Parathyroid adenoma (tissue), 2 donors: ENCODE measurements at regions not wholly inside any gene's neighbourhood (a gene's known extent, or its start where the extent isn't known, plus 50 kb on each side); places are given as distances from the start of the nearest gene placed in this dataset.

Experiments used
- H2AFZ ChIP-seq: fragments of 300-600 bp; sonication (generic); one replicate; pipeline ENCODE4 v1.7.0; 2017; ENCODE audit warnings: antibody characterized with exemption, mild to moderate bottlenecking
- H3K27ac ChIP-seq: fragments of 300-600 bp; sonication (generic); one replicate; pipeline ENCODE4 v1.7.0; 2017
- H3K27me3 ChIP-seq: fragments of 300-600 bp; sonication (generic); one replicate; pipeline ENCODE4 v1.7.0; 2017; ENCODE audit warnings: low read length; ENCODE audit not compliant: control insufficient read depth, insufficient read depth
- H3K36me3 ChIP-seq: fragments of 300-600 bp; sonication (generic); one replicate; pipeline ENCODE4 v1.7.0; 2017; ENCODE audit warnings: low read length; ENCODE audit not compliant: control insufficient read depth, insufficient read depth
- H3K4me1 ChIP-seq: fragments of 300-600 bp; sonication (generic); one replicate; pipeline ENCODE4 v1.7.0; 2017; ENCODE audit warnings: control low read depth
- H3K4me2 ChIP-seq: fragments of 300-600 bp; sonication (generic); one replicate; pipeline ENCODE4 v1.7.0; 2017; ENCODE audit warnings: low read length
- H3K4me3 ChIP-seq: fragments of 300-600 bp; sonication (generic); one replicate; pipeline ENCODE4 v1.7.0; 2017; ENCODE audit warnings: low read depth, low read length
- H3K79me2 ChIP-seq: fragments of 300-600 bp; sonication (generic); one replicate; pipeline ENCODE4 v1.7.0; 2017; ENCODE audit warnings: control low read depth
- H3K9ac ChIP-seq: fragments of 300-600 bp; sonication (generic); one replicate; pipeline ENCODE4 v1.7.0; 2017; ENCODE audit warnings: mild to moderate bottlenecking
- H3K9me3 ChIP-seq: fragments of 300-600 bp; sonication (generic); one replicate; pipeline ENCODE4 v1.7.0; 2017; ENCODE audit warnings: low read length; ENCODE audit not compliant: control insufficient read depth
- TF ChIP-seq, protein P1 (sequence below): fragments of 300-600 bp; sonication (generic); IDR thresholded peaks from one replicate; pipeline ENCODE4 v1.7.0; 2017; ENCODE audit warnings: antibody characterized with exemption, mild to moderate bottlenecking
- donor health status: primary hyperparathyroidism.

DNA sequence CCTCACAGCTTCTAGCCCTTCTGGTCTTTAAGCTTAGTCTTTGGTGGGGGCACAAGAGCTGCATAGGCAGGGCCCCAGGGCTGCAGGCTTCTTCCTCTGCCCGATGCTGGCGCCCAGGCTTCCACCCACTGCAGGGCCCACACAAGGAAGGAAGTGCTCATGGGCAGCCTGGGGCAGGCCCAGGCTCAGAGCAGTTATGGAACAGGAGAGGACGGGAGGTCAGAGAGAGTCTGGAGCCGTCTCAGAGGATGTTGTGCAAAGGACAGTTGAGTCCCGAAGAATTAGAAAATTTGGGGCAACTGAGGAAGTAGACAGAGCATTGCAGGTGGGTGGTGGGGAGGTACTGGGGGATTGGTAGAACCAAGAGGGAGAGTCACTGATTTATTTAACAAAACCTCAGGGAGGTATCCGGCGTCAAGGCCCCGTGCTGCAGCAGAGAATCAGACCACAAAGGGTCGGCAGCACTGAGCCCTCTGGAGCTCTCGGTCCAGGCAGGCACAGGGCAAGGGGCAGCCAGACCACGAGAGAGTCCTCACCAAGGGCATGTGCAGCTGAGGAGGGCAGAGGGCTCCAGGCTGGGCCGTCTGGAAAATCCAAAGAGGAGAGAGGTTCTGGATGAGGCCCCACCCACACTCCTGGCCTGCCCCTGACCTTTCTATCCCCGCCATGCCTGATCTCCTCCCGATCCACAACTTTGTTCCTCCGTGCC lies 110.8 kb upstream of the GLI2 start:
- H3K79me2 ChIP-seq = no peaks in the 10 kb centered on the region
- H2AFZ ChIP-seq = no peak overlapping the region
- no peaks in the 10 kb centered on the region for H3K36me3 ChIP-seq
- H3K4me1 ChIP-seq = no peaks in the 10 kb centered on the region
- no peak overlapping the region for H3K4me2 ChIP-seq
- H3K9ac ChIP-seq = no peak overlapping the region
- no peak overlapping the region for H3K27ac ChIP-seq
- TF ChIP-seq, protein P1, sequence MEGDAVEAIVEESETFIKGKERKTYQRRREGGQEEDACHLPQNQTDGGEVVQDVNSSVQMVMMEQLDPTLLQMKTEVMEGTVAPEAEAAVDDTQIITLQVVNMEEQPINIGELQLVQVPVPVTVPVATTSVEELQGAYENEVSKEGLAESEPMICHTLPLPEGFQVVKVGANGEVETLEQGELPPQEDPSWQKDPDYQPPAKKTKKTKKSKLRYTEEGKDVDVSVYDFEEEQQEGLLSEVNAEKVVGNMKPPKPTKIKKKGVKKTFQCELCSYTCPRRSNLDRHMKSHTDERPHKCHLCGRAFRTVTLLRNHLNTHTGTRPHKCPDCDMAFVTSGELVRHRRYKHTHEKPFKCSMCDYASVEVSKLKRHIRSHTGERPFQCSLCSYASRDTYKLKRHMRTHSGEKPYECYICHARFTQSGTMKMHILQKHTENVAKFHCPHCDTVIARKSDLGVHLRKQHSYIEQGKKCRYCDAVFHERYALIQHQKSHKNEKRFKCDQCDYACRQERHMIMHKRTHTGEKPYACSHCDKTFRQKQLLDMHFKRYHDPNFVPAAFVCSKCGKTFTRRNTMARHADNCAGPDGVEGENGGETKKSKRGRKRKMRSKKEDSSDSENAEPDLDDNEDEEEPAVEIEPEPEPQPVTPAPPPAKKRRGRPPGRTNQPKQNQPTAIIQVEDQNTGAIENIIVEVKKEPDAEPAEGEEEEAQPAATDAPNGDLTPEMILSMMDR = no peak
- no peaks in the 10 kb centered on the region for H3K27me3 ChIP-seq
- no peak overlapping the region for H3K4me3 ChIP-seq
- H3K9me3 ChIP-seq = no peaks in the 10 kb centered on the region

DNA sequence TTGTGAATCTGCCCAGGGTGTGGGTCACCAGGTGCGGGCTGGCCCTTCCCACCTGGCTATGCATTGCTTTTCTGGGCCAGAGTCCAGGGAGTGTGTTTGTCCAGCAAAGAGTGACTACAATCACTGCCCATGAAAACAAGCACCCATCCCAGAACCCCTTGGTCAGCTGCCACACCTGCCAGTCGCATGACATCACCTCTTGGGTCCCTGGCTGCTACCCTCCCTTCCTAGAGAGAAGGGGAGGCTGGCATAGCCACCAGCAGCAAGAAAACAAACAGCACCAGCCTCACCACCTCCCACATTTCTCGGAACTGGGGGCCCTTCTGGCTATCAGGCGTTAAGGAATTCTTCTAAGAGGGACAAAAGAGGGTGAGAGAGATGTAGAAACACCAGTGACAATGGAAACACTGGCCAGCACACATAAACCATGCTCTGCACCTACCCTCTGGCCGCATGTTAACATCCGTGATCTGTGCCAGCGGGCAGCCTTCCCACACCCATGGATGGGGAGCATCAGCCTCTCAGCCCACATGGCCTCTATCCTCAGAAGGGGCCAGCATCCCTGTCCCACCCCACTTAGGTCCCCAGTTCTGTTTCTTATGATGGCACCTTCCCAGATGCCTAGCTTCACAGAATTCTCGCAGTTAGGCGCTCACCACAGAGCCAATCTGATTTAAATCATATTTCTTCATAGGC lies 109.7 kb upstream of the GLI2 start:
- H3K4me1 ChIP-seq = no peaks in the 10 kb centered on the region

DNA sequence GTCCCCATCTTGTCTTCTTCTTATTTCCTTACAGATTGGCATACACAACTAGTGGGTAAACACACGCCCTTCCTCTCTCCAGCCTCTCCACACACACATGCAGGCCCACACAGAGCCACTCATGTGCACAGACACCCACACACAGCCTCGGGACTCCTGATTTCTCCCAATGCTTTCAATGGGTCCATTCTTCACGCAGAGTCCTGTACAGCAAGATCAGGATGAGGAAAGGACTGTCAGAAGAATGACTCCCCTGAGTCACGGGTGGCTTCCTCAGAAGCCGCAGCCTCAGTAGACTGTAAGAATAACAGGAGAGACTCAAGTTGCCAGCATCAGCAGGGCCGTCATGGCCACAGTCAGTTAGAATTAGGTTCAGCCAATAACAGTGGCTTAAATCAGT lies 109.1 kb upstream of the GLI2 start:
- no peaks in the 10 kb centered on the region for H3K9me3 ChIP-seq
- TF ChIP-seq, protein P1 = no peak
- H2AFZ ChIP-seq = no peak overlapping the region
- H3K4me1 ChIP-seq = no peaks in the 10 kb centered on the region
- no peak overlapping the region for H3K4me3 ChIP-seq
- H3K4me2 ChIP-seq = no peak overlapping the region
- H3K36me3 ChIP-seq = no peaks in the 10 kb centered on the region
- no peak overlapping the region for H3K9ac ChIP-seq
- no peak overlapping the region for H3K27ac ChIP-seq
- no peaks in the 10 kb centered on the region for H3K79me2 ChIP-seq
- H3K27me3 ChIP-seq = no peaks in the 10 kb centered on the region

More for the DNA sequence above, 109.7 kb upstream of the GLI2 start:
- no peak overlapping the region for H2AFZ ChIP-seq
- no peak overlapping the region for H3K9ac ChIP-seq
- H3K79me2 ChIP-seq = no peaks in the 10 kb centered on the region
- H3K27ac ChIP-seq = no peak overlapping the region
- TF ChIP-seq, protein P1 = no peak
- H3K4me3 ChIP-seq = no peak overlapping the region
- no peaks in the 10 kb centered on the region for H3K9me3 ChIP-seq
- H3K4me2 ChIP-seq = no peak overlapping the region
- H3K36me3 ChIP-seq = no peaks in the 10 kb centered on the region
- no peaks in the 10 kb centered on the region for H3K27me3 ChIP-seq

DNA sequence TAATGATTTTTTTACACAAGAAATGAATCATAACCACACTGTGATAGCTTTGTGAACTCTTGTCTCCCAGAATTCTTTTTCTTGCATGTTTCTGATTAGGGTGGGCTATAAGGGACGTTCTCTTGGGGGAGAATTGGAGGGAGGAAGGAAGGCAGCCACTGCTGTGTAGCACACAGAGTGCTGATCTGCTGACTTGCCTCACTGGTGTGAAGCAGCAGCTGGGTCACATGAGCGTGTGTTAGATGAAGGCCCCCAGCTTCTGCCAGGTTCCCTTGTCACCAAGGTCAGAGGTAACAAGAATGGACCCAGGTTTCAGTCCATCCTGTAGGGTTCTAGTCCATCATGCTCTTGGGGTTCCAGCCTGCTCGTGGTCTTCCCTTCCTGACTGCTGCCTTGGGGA lies 107.4 kb upstream of the GLI2 start:
- Histone ChIP-seq H3K4me1 (no peaks in the 10 kb centered on the region), H3K79me2 (no peaks in the 10 kb centered on the region), H3K4me2 (no peak overlapping the region), H3K27ac (no peak overlapping the region), H3K9me3 (no peaks in the 10 kb centered on the region), H3K27me3 (no peaks in the 10 kb centered on the region), H2AFZ (no peak overlapping the region), H3K9ac (no peak overlapping the region), H3K36me3 (no peaks in the 10 kb centered on the region), H3K4me3 (no peak overlapping the region)
- TF ChIP-seq, protein P1 = no peak
